Muscle of leg (tissue), 3 donors: ENCODE measurements at regions not wholly inside any gene's neighbourhood (a gene's known extent, or its start where the extent isn't known, plus 50 kb on each side); places are given as distances from the start of the nearest gene placed in this dataset.
A peak's percentile ranks its signal among the peaks of the same experiment; 100 is the strongest.

Source experiments
- DNase-seq: peaks from one replicate; pipeline ENCODE4 v3.0.0; 2013
- H3K27ac ChIP-seq: one replicate; pipeline ENCODE4 v1.5.1; 2013; ENCODE audit warnings: mild to moderate bottlenecking, low read length, control low read depth
- H3K27me3 ChIP-seq: one replicate; pipeline ENCODE4 v1.6.1; 2013; ENCODE audit warnings: low read length; ENCODE audit not compliant: control insufficient read depth, insufficient read depth
- H3K36me3 ChIP-seq: one replicate; pipeline ENCODE4 v1.6.1; 2013; ENCODE audit warnings: low read length; ENCODE audit not compliant: control insufficient read depth, insufficient read depth
- H3K4me1 ChIP-seq: one replicate; pipeline ENCODE4 v1.6.1; 2013; ENCODE audit warnings: low read length; ENCODE audit not compliant: control insufficient read depth, insufficient read depth
- H3K4me3 ChIP-seq: one replicate; pipeline ENCODE4 v1.5.1; 2013; ENCODE audit warnings: low read length, control low read depth
- H3K9me3 ChIP-seq: replicated peaks from 2 replicates; pipeline ENCODE4 v1.6.1; 2013; ENCODE audit warnings: low read depth, low read length; ENCODE audit not compliant: control insufficient read depth
- WGBS: methylation state at CpG from one replicate; pipeline ENCODE4 v1.1.5; 2013; ENCODE audit warnings: missing lambda C conversion rate; ENCODE audit not compliant: insufficient coverage; 5-methylcytosine and 5-hydroxymethylcytosine counted together

GRCh38 chr22:47247579-47248240 is 485.3 kb downstream of the TBC1D22A start:
- peaks cover 3% of the 10 kb centered on the region for H3K9me3 ChIP-seq
- H3K27ac ChIP-seq, result no peak overlapping the region
- no peaks in the 10 kb centered on the region for H3K4me1 ChIP-seq
- WGBS, result 72% methylated on average over 11 of the region's 12 CpGs
- no peak overlapping the region for H3K4me3 ChIP-seq
- DNase-seq, result no peak
- peaks cover 3% of the 10 kb centered on the region for H3K27me3 ChIP-seq
- no peaks in the 10 kb centered on the region for H3K36me3 ChIP-seq

- 83% methylated on average over 6 of the region's 7 CpGs for WGBS
Observed at GRCh38 chr22:47245786-47246185, 483.3 kb downstream of the TBC1D22A start.

GRCh38 chr22:47245286-47245685 is 482.8 kb downstream of the TBC1D22A start:
- no peak for DNase-seq
- no peaks in the 10 kb centered on the region for H3K9me3 ChIP-seq
- no peak overlapping the region for H3K27ac ChIP-seq
- WGBS, result 50% methylated on average over 2 of the region's 3 CpGs
- H3K4me3 ChIP-seq, result no peak overlapping the region
- H3K36me3 ChIP-seq, result no peaks in the 10 kb centered on the region
- H3K4me1 ChIP-seq, result no peaks in the 10 kb centered on the region
- peaks cover 2% of the 10 kb centered on the region for H3K27me3 ChIP-seq

More at GRCh38 chr22:47245786-47246185, 483.3 kb downstream of the TBC1D22A start:
- Histone ChIP-seq H3K9me3 (no peaks in the 10 kb centered on the region), H3K27ac (no peak overlapping the region), H3K27me3 (peaks cover 2% of the 10 kb centered on the region), H3K4me3 (no peak overlapping the region), H3K36me3 (no peaks in the 10 kb centered on the region), H3K4me1 (no peaks in the 10 kb centered on the region)
- DNase-seq, result no peak

GRCh38 chr22:47240116-47240515 is 477.7 kb downstream of the TBC1D22A start:
- no peaks in the 10 kb centered on the region for H3K36me3 ChIP-seq
- H3K27me3 ChIP-seq, result peaks cover 2% of the 10 kb centered on the region
- no peak overlapping the region for H3K27ac ChIP-seq
- H3K4me1 ChIP-seq, result no peaks in the 10 kb centered on the region
- no CpG with 5 or more reads among the region's 10 CpGs for WGBS
- no peak for DNase-seq
- no peaks in the 10 kb centered on the region for H3K9me3 ChIP-seq
- H3K4me3 ChIP-seq, result no peak overlapping the region

GRCh38 chr22:47239474-47239860 is 477.0 kb downstream of the TBC1D22A start:
- Histone ChIP-seq H3K4me1 (no peaks in the 10 kb centered on the region), H3K27me3 (peaks cover 2% of the 10 kb centered on the region), H3K27ac (no peak overlapping the region), H3K4me3 (no peak overlapping the region), H3K9me3 (no peaks in the 10 kb centered on the region), H3K36me3 (no peaks in the 10 kb centered on the region)
- 53% methylated on average over 6 of the region's 6 CpGs for WGBS
- DNase-seq, result no peak

- no peaks in the 10 kb centered on the region for H3K36me3 ChIP-seq
- peaks cover 2% of the 10 kb centered on the region for H3K9me3 ChIP-seq
- peaks cover 2% of the 10 kb centered on the region for H3K27me3 ChIP-seq
- H3K4me1 ChIP-seq, result no peaks in the 10 kb centered on the region
- H3K4me3 ChIP-seq, result no peak overlapping the region
- peak; percentile 9 for DNase-seq
- WGBS, result 76% methylated on average over 8 of the region's 10 CpGs
- no peak overlapping the region for H3K27ac ChIP-seq
Observed at GRCh38 chr22:47238690-47239473, 476.4 kb downstream of the TBC1D22A start.

GRCh38 chr22:47237890-47238480 is 475.5 kb downstream of the TBC1D22A start:
- H3K4me1 ChIP-seq, result no peaks in the 10 kb centered on the region
- no peak for DNase-seq
- 55% methylated on average over 5 of the region's 7 CpGs for WGBS

GRCh38 chr22:47236718-47237117 is 474.3 kb downstream of the TBC1D22A start:
- H3K27me3 ChIP-seq, result peaks cover 2% of the 10 kb centered on the region
- H3K36me3 ChIP-seq, result no peaks in the 10 kb centered on the region
- H3K4me1 ChIP-seq, result no peaks in the 10 kb centered on the region
- 100% methylated on average over 1 of the region's 1 CpG for WGBS
- H3K4me3 ChIP-seq, result no peak overlapping the region
- H3K9me3 ChIP-seq, result peaks cover 7% of the 10 kb centered on the region
- H3K27ac ChIP-seq, result no peak overlapping the region
- DNase-seq, result no peak

More at GRCh38 chr22:47237890-47238480, 475.5 kb downstream of the TBC1D22A start:
- no peak overlapping the region for H3K27ac ChIP-seq
- peaks cover 2% of the 10 kb centered on the region for H3K27me3 ChIP-seq
- no peaks in the 10 kb centered on the region for H3K36me3 ChIP-seq
- peaks cover 7% of the 10 kb centered on the region for H3K9me3 ChIP-seq
- H3K4me3 ChIP-seq, result no peak overlapping the region

- H3K9me3 ChIP-seq, result peaks cover 7% of the 10 kb centered on the region
- peaks cover 2% of the 10 kb centered on the region for H3K27me3 ChIP-seq
- H3K27ac ChIP-seq, result no peak overlapping the region
- WGBS, result 33% methylated on average over 1 of the region's 2 CpGs
- no peaks in the 10 kb centered on the region for H3K36me3 ChIP-seq
- no peaks in the 10 kb centered on the region for H3K4me1 ChIP-seq
- no peak for DNase-seq
- no peak overlapping the region for H3K4me3 ChIP-seq
Observed at GRCh38 chr22:47236161-47236560, 473.7 kb downstream of the TBC1D22A start.
